ENCODE measurements at regions not wholly inside any gene's neighbourhood (a gene's known extent, or its start where the extent isn't known, plus 50 kb on each side); places are given as distances from the start of the nearest gene placed in this dataset.
"Not testable (repeated sequence)": the region's sequence is repeated elsewhere in the genome, so short reads cannot be mapped to it uniquely, and the experiment has no call there.

DNA sequence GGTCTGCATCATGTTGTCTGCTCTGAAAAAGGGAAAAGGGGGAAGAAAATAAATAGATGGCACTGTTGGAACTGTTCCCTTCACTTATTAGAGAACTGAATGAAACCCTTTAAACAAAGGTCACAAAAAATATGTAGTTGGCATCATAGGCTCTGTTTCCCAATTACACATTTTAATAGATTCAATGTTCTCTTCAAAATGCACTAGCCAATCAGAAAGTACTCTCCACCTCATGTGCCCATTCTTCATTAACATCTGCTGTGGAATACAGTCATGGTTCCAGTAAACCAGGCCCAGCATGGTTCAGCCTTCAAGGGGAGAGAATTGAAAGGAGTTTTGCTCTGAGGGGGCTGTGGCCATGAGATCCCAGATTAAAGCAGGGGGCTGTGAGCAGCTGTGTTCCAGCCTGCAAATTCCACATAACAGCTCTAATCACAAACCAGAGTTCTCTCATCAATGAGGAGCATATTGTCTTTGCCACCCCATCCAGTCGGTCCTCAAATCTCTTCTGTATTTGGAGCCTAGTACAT is 165.9 kb upstream of the CREB1 start:
- DNase-seq (ENCODE audit: low spot score): no peak

DNA sequence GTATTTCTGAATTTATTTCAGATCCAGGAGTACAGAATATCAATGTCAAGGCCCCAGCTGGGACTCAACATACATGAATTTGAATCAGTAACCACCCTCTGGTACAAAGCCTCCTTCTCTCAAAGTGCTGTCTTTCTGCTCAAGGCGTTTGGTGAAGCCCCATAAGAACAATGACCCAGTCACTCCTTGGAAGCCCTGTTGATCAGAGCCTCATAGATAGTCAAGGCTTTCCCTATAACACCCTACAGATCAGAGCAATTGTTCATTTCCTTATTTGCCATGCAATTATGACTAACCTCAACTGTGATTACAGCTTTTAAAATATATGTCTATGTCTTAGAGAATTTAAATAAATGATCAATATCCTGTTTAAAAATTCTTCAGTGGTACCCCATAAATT is 159.1 kb upstream of the CREB1 start:
- no peak for DNase-seq (ENCODE audit: low spot score)

DNA sequence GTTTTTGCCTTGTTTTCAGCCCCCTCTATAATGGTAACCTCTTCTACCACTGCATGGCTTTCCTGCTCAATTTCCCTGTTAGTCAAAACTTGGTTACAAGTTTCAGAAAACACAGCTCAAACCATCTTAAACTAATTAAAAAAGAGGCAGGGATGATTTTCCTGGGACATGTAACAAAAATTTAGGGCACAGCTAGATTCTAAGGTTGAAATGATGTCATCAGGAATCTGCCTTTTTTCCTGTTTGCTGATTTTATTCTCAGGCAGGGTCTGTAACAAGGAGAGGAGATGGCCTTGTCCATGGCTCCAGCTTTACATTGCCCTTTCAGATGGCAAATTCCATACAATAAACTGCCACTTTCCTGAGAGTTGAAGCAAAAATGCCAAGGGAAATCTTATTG is 157.9 kb upstream of the CREB1 start:
- DNase-seq (ENCODE audit: low spot score): no peak

DNA sequence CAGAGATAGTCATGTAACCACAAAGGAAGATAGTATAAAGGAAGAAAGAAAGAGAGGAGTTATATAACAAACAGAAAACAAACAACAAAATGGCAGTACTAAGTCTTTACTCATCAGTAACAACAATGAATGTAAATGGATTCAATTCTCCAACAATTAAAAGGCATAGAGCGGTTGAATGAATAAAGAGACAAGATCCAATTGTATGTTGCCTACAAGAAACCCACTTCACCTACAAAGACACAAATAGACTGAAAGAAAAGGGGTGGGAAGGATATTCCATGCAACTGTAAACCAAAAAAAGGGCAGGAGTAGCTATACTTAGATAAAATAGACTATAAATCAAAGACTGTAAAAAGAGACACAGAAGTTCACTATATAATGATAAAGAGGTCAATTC is 157.3 kb upstream of the CREB1 start:
- no peak for DNase-seq (ENCODE audit: low spot score)

DNA sequence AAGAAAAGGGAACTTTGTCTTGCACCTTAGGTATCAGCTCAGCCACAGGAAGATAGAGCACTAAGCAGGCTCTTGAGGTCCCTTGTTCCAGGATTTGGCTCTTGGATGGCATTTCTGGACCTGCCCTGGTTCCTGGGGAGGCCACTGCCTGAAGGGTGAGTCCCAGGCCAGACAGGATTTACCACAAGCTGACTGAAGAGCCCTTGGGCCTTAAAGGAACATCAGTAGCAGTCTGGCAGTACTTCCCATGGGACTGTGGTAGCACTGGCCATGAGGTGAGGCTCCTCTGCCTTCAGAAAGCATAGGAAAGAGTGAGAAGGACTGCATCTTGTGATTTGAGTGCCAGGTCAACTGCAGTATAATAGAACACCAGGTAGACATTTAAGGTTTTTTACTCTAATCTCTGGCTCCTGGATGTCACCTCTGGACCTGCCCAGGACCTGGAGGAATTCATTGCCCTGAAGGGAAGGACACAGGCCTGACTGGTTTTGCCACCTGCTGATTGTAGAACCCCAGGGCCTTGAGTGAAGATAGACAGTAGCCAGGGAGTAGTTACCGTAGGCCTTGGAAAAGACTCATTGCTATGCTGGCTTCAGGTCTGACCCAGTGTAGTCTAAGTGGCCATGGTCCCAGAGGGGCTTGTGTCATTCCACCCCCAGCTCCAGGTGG is 154.4 kb upstream of the CREB1 start:
- DNase-seq (ENCODE audit: low spot score): no peak

DNA sequence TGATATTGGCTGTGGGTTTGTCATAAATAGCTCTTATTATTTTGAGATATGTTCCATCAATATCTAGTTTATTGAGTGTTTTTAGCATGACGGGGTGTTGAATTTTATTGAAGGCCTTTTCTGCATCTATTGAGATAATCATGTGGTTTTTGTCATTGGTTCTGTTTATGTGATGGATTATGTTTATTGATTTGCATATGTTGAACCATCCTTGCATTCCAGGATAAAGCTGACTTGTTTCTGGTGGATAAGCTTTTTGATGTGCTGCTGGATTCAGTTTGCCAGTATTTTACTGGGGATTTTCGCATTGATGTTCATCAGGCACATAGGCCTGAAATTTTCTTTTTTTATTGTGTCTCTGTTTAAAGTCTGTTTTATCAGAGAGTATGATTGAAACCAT is 151.1 kb upstream of the CREB1 start:
- DNase-seq (ENCODE audit: low spot score): not testable (repeated sequence)

DNA sequence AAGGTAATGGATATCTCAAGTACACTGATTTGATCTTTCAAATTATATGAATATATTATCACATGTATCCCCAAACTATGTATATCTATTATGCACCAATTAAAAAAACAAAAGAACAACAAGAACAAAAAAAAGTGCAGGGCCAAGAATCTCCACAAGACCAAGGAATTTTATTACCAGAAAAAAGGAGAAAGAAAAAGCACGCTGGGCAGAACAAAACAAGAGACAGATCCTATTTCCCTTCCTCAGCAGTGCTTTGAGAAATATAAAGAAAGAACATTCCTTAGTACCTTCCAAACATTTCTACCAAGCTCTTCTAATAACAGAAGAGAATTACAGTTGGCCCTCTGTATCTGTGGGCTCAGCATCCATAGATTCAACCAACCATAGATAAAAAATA is 144.7 kb upstream of the CREB1 start:
- DNase-seq (ENCODE audit: low spot score): no peak

DNA sequence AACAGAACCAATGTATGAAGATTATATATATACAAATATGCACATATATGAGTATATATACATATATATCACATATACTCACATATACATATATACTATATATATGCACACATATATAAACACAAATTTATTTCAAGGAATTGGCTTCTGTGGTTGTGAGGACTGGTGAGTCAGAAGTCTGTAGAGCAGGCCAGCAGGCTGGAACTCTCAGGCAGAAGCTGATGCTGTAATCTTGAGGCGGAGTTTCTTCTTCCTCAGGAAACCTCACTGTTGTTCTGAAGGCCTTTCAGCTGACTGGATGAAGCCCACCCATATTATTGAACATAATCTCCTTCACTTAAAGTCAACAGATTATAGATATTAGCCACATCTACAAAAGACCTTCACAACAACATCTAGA is 143.9 kb upstream of the CREB1 start:
- no peak for DNase-seq (ENCODE audit: low spot score)

DNA sequence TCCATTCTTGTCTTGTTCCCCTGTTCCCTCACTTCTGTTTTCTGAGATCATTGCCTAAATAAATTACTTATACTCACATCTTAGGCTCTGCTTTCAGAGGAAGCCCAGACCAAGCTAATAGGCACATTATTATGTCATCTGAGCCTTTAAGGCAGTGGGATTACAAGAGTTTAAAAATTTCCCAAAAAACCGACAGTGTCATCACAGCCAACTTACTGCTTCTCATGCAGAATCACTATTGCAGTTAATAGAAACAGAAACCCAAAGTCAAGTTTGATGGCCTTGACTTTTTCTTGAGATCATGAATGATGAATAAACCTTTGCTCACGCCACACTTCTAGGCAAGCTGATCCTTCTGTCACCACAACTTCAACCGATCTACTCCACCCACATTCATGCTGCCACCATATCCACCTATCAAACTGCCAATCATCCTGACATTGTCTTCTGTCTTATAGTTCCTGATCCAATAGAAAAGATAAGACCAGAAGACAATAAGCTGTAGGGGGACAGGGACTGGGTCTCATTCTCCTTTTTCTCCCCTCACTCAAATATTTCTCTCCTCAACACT is 142.7 kb upstream of the CREB1 start:
- no peak for DNase-seq (ENCODE audit: low spot score)

DNA sequence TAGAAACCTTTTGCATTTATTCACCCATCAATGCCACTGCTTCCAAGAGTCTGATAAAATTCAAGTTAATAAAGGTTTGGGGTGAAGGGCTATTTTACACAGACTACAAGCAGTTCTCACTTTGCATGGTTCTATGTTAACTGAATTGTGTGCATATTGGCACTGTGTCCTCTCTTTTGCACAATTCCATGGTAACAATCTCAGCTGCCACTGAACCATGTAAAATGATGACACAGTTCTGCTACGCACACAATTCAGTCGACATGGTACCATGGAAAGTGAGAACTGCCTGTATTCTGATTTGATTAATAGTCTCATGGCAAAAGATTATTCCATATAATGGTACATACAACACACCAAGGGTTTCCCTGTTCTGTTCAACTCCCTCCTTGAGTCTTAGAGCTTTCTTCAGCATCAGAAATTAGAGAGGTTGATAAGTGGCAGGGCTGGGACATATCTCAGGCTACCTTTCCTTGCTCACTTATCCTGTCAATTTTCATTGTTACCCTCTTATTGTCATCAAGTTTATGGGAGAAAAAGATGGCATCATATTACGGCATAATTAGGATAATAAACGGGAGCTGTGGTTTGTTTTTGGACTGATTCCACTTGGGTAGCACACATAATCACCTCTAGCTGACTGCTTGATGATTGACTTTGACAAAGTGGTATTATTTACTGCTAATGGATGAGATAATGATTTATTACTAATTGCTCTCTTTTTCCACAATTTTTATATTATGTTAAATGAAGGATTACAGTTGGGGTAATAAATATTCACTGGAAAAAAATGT is 139.3 kb upstream of the CREB1 start:
- DNase-seq (ENCODE audit: low spot score): no peak

DNA sequence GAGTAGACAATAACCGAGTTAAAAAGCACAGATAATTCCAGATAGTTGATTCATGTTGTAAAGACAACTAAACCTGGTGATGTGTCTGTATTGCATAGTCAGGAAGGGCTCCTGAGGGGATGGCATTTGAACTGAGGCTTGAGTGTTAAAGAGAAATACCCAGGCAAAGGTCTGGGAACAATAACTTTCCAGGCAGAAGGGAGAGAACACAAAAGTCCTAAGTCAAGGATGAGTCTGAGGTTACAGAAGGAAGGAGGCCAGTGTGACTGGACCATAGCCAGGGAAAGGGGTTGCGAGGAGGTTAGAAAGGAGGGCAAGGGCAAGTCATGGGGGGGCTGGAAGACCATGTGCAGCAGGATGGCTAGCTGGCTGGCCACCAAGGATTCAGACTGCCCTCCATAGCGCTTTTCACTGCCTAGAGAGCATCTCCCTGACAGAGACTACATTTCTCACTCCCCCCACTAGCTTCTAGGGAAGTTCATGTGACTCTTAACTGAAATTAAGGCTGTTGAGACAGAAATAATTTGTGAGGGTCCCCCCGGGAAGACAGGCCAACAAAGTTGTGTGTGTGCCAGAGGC is 135.5 kb upstream of the CREB1 start:
- DNase-seq (ENCODE audit: low spot score): no peak

DNA sequence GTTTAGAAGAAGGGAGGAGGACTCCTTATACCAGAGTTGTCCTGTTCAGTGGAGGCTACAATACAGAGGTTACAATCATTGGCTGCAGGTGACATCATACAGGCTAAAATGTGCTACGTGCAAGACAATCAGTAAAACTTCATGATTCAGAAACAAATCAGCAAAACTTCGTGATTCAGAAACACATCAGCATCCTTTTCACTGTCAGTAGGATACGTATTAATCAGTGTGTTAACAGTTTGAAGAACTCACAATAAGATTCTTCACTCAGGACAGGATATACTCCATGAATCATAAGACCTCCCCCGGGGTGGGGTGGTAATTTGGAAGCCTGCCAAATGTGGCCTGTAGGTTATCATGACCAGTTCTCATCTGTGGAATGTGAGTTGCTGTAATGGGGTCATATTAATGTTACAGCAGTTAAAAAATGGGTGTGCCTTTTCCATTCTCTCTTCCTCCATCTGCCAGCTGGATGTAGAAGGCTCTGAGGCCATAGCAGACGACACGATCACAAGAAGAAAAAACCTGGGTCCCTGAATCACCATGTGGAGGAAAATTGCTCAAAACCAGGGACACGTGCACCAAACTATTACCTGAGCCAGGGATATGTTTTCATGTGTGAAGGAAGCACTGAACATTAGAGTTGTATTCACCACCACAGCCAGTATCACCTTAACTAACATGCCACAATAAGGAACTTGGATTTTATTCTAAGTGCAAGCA is 134.8 kb upstream of the CREB1 start:
- peak; percentile 41 for DNase-seq (ENCODE audit: low spot score)

DNA sequence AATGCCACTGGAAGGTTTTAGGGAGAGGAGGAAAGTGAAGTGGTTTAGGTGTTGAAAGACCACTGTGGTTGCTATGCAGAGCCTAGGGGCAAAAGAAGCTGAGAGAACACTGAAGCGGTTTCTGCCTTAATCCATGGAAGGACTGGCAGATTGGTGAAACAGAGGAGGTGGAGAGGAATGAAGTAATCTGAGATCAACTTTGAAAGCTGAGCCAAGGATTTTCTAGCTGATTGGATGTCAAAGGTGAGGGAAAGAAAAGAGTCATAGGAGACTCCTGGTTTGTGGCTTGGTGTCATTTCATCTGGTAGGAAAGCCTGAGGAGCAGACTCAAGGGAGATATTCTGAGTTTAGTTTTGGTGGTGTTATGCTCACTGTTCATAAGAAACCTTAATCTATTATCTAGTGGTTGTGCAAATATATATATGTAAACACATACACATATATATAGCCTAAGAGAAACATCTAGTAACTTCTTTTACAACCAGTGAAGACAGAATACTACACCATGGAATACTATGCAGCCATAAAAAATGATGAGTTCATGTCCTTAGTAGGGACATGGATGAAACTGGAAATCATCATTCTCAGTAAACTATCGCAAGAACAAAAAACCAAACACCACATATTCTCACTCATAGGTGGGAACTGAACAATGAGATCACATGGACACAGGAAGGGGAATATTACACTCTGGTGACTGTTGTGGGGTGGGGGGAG is 134.1 kb upstream of the CREB1 start:
- no peak for DNase-seq (ENCODE audit: low spot score)

DNA sequence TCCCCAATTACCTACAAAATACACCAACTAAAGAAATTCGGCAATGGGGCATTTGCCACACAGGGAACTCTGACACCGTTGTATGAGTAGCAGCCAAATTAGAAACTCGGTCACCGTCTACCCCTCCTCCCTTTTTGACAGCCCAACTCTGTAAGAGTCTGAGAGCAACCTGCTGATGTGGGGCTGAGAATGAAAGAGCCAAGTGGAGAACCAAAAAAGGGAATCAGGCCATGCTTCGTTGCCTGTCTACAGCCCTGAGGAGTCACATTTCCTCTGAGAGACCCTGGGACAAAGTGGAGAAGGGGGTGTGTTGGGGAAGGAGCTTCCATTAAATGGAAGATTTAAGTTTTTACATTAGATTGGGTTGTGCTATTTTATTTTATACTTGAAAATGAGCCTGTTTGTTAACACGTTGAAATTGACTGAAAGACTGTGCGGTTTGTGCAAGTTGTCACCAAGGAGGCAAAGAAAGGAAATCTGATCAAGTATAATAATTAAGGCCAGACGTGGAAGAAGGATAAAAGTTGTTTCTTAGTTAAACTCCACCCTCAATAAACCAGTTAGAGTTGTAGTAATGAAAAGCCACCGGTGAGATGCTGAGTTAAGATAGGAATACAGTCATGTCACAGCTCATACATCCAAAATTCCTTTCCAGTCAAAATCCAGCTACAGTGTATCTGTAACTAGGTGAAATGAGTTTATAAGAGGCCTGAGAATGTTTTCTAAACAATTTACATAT is 131.7 kb upstream of the CREB1 start:
- DNase-seq (ENCODE audit: low spot score): no peak

DNA sequence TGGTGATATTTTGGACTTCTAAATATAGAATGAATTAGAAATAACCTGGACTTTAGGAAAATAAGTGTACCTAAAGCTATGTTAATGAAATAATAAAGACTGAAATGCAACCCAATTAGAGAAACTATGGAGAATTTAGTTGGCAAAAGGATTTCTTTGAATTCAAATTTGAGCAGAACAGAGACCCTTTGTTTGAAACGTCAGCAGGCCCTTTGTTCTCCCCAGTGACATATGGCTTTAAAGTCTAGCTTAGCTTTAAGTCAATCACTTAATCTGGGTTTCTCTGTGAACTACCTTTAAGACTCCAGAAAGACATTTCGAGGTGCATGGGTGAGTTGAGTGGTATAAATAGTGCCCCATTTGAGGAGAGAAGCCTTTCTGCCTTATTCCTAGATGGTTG is 130.5 kb upstream of the CREB1 start:
- no peak for DNase-seq (ENCODE audit: low spot score)

DNA sequence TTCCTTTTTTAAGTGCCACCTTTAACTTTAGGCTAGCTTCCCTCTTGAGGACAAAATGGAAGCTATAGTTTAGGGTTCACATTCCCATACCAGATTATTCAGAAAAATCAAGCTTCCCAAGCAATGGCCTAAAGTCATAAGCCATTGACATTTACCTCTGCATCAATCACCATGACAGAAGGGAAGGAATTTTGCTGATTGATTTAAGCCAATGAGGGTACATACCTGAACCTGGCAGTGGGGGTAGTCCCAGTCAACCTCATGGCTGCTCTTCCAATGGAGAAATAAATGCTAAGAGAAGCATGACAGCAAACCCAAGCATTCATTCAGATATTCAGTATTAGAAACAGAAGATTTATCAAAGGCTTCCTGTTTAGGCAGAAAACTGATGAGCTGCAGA is 128.4 kb upstream of the CREB1 start:
- DNase-seq (ENCODE audit: low spot score): no peak

DNA sequence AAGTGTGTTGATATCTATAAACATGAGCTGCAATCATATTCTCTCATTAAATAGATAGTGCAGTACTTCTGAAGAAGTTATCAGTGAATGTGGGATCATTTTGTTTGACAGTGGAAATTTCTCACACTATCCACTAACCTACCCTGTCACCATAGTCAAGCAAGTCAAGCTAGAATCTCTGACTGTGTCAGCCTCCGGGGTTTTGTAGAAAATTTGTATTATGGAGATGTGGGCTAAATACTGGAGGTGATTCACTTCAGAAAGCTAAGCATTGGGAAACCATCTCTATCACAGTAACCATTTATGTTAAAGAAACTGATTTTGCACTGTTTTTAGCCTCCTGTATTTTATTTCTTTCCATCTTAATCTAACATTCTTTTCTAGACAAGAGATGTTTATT is 126.6 kb upstream of the CREB1 start:
- no peak for DNase-seq (ENCODE audit: low spot score)

DNA sequence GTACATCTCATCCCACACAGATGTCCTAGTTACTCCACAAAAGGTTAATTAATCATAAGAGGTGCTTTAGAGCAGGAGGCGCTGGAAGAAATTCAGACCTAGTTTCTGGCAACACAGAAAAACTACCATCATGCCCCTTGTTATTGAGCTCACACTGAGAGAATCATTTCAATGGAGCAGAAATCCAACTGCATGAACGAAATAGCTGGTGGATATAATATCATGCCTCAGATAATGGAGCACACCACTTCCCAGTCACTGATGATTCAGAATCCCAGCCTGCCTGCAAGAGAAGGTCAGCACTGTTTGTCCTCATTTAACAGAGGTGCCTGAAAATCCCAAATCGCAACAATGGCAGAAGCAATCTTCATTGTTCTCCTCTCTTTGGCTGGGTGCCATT is 125.8 kb upstream of the CREB1 start:
- no peak for DNase-seq (ENCODE audit: low spot score)

DNA sequence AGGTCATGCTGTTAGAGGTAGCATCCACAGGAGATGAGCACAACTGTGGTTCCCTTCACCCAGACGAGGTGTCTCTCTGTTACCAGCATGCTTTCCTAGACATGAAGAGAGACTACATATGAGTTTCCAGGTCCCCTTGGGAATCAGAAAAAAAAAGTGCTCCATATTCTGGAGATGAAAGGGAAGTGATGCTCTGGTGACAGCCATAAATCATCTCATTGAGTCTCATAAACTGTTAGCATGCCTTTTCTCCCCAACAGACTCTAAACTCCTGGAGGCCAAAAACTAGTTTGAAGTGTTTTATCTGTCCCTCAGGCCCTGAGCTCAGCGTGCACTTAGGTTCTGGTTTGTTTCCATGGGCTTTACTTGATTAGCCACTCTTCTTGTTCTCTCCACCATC is 124.6 kb upstream of the CREB1 start:
- DNase-seq (ENCODE audit: low spot score): no peak

DNA sequence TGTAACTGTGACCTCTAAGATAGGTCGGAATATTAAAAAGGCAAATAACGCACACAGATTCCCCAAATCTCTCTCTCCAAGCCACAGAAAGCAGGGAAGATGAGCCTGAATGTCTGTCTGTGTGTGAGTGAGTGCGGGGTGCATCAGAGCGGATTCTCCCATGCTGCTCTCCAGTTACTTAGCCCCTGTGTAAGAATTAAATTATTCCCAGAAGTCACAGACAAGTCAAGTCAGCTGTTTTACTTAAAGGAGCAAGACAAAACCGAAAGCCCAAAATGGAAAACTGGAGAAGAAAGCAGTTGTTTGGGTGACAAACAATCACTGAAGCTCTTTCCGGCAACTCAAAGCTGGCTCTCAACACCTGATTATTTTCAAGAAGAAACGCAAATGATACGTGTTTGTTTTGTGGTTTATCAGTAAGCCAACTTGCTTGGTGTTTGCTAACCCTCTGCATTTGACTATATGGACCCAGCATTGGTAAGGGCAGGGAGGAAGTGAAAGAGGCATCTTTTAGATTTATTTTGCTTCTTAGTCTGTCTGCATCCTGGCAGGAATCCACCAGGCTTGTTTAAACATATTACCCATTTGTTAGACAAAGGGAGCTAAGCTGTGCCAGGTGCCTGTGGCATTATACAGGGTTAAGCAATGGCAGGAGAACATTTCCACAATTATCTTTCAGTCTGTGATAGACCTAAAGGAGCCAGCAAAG is 121.5 kb upstream of the CREB1 start:
- peak; percentile 27 for DNase-seq (ENCODE audit: low spot score)
